SK-MEL-5 (cell line): ENCODE measurements at regions not wholly inside any gene's neighbourhood (a gene's known extent, or its start where the extent isn't known, plus 50 kb on each side); places are given as distances from the start of the nearest gene placed in this dataset.
"Not testable (repeated sequence)": the region's sequence is repeated elsewhere in the genome, so short reads cannot be mapped to it uniquely, and the experiment has no call there.

Experiments used
- DNase-seq: peaks from one replicate; pipeline ENCODE4 v3.0.0-alpha.2; 2016; ENCODE audit warnings: low read depth, low spot score
- in situ Hi-C: cut with HindIII; loops from 2 replicates; pipeline ENCODE4 v1.10.0; 2016; ENCODE audit warnings: low sequenced_read_pairs, high pct_unique_total_duplicates, low pct_unique_long_range_greater_than_20kb

DNA sequence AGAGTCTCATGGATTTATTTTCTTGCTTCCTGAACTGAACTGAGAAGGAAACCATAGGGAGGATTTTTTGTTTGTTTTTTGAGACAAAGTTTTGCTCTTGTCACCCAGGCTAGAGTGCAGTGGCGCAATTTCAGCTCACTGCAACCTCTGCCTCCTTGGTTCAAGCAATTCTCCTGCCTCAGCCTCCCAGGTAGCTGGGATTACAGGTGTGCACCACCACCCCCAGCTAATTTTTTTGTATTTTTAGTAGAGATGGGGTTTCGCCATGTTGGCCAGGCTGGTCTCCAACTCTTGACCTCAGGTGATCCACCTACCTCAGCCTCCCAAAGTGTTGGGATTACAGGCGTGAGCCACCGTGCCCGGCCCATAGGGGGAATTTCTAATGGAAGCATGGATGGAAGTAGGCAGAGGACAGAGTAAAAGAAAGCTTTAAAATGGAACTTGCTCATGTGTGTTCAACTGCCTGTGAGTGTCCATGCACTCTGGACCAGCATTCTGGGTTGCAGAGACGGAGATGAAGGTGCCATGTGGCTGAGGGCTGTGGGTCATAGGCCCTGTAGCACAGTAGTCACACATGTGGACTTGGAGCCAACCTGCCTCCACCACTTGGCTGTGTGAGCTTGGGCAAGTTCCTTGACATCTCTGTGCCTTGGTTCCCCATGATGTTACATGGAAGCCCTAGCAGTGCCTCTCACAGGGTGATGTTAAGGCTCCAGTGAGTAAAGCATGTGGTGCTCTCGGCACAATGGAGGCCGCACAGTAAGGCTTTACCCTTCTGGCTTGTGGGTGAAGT, 68.5 kb upstream of the ID2 start:
- DNase-seq, in situ Hi-C loops: not testable (repeated sequence)

DNA sequence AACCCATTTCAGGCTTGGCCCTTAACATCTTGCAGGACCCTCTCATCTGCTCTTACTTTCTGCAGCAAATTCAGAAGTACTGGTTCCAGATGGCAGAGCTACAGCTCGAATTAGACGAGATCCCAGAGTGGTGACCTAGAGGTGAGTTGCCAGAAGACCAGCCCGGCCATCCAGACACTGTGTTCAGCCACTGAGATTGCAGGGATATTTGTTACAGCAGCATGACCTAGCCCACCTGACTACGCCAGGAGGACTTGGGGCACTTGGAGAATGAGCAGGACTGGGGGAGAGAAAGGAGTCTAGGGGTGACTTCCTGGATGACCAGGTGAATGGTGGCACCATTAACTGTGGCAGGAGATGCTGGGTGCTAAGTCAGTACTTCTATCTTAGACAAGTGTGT, 67.2 kb upstream of the ID2 start:
- in situ Hi-C loops, result no loop called here
- no peak for DNase-seq

DNA sequence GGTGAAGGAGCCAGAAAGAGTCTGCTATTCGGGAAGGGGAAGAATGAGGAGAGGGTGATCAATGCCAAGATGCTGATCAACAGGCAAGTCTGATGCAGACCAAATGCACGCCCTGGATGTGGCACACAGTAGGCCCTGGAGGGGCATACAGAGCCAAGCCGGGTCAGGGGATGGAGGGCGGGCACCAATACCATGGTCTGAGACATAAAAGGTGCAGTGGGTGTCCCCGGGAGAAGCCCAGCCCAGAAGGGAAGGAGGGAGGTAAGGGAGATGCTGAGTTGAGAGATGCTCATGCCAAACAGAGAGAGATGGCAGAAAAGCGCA, 66.6 kb upstream of the ID2 start:
- in situ Hi-C loops, result no loop called here
- DNase-seq, result no peak

DNA sequence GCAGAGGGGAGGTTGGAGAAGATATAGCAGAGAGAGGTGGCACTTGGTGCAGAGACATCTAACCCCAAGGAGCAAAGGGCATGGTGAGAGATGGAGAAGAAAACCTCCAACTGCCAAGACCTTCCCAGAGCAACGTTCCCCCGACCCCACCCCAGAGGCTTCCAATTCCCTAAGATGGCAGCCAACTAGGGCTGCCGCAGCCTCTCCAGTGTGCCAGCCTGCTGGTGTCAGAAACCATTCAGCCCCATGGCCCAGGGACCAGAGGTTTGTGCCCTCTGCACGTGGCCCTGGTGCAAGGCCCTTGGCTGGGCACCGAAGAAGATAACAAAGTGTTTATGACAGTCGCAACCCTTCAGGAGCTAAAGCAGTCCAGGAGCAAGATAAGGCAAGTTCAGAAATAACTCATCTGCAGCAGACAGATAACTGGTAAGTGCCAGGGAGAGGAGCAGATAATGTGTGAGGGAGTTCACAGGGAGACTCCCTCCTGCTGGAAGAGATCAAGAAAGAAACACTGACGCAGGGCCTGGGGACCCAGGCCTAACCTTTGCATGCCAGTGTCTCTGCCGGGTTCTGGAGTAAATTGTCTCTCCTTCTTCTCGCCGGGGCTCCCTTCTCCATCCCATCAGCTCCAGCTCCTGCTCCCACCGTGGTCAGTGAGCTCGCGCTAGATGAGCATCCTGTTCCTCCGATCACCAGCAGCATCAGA, 66.1 kb upstream of the ID2 start:
- no peak for DNase-seq
- in situ Hi-C loops, result no loop called here

DNA sequence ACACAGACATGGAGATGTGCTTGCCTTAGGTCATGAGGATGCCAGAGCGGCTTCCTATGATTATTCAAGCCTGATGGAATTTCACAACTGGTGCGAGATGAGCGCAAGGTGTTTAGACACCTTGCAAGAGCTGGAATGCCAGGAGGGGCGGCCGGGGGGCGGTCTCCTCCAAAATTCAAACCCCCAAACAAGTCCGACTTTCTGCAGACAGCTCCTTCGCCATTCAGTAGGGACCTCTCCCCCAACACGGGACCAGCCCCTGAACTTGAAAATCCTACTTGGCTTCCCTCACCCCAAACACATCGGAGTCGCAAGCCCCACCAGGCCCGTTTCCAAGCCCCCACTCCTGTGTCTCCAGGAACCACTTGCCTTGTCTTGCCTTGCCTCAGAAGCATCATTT, 64.8 kb upstream of the ID2 start:
- DNase-seq, result no peak
- in situ Hi-C loops, result no loop called here

DNA sequence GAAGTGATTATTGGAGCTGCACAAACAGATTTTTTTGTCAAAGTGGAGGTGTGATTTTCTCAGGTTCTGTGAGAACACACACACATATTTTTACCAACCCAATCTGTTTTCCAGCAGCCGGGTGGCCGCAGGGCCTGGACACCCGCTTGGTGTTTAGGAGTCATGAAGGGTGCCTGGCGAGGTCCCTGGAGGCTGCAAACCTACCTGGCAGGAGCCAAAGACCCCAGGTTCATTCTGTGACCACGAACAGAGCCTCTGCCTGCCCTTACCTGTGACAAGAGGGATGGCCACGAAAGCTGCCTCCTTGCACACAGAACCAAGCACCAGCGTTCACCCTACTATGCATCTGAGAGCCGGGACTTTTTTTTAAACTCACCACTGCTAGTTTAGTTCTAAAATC, 64.3 kb upstream of the ID2 start:
- in situ Hi-C loops, result no loop called here
- no peak for DNase-seq

DNA sequence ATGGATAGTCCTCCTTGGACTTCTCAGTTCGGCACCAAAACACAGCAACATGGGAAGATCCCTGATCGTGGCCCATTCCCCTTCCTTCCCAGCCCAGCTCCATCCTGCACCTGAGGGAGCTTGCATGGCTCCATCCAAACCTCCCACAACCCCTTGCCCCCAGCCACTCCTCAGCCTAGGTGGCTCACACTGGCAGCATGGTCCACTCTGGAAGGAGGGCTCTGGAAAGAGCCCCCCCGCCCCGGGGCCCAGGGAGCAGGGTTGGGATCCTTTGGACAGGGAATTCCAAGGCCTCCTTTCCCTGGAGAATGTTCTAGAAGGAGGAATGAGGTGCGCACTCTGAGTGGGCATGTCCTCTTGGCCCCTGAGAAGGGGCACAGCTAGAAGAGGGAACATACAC, 62.8 kb upstream of the ID2 start:
- in situ Hi-C loops, result no loop called here
- DNase-seq, result no peak

DNA sequence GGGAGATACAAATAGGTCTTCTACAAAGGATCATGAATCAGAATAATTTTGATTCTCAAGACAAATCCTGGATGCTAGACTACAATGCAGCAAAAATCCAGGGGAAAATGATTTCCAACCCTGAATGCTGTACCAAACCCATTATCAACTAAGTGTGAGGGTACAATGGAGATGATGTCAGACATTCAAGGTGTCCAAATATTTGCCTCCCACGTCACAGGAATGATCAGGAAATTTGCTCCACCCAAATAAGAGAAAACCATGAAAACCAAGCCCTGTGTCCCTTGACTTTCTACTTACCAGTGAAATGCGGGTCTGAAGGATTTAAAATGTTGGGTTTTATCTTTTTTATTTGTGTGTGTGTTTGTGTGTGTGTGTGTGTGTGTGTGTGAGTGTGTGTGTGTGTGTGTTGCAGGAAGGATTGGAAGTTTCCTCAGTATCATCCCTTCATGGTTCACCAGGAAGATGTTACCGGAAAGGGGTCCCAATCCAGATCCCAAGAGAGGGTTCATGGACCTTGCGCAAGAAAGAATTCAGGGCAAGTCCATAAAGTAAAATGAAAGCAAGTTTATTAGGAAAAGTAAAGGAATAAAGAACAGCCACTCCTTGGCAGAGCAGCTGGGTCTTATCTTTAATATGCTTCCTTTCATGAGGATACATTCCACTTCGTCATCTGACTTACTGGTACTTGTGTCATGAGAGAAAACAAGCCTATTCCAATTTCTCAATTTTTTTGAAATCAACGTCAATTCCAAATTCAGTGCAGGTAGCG, 61.1 kb upstream of the ID2 start:
- DNase-seq, result no peak
- in situ Hi-C loops, result no loop called here

DNA sequence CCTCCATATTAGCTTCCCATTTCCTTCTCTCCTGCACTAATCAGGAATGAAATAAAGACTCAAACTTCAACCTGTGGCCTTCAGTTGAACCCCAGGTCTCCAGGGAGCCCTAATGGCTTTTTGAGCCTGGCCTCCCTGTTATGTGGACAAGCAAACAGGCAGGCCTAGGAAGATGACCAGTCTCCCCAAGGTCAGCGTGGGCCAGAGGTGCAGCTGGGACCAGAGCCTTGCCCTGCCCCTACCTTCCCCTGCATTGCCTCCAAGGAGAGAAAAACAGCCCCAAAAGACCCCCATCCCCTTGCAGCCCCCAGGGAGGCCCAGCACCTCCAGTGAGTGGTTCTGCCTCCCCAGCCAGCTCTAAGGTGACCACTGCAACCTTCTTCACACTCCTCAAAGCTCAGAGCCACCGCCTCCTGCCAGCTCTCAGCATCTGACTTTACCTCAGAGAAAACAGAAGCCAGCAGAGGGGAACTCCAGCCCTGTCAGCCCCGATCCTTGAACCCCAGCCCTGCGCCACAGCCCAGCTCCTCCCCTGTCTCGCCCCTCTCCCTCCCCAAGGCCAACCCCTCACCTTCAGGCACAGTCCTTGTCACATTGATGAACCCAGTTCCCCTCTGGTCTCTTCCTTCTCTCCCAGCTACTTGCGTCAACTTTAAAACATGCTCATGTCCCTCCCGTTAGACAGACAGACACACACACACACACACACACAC, 59.5 kb upstream of the ID2 start:
- no peak for DNase-seq
- in situ Hi-C loops, result no loop called here

DNA sequence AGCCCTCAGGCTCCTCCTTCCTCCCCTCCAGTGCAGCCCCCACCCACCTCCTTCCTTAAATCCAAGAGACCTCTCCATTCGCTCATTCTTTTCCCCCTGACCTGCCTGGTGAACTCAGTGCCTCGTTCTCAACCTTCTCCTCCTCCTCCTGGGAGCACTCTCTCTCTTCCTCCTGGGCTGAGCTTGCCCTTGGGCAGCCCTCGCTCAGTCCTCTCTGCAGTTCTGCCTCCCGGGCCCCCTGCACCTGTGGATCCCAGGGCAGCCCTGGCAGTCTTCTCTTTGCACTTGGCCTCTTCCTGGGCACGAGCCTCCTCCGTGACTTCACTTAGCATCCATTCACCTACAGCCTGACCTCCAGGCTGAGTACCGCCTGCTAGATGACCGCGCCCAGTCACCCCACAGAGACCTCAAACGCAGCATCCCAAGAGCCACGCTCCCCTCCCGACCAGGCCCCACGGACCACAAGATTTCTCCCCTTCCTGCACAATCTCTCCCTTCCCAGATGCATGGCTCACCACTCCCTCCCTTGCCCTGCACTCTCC, 58.9 kb upstream of the ID2 start:
- in situ Hi-C loops, result no loop called here
- no peak for DNase-seq

DNA sequence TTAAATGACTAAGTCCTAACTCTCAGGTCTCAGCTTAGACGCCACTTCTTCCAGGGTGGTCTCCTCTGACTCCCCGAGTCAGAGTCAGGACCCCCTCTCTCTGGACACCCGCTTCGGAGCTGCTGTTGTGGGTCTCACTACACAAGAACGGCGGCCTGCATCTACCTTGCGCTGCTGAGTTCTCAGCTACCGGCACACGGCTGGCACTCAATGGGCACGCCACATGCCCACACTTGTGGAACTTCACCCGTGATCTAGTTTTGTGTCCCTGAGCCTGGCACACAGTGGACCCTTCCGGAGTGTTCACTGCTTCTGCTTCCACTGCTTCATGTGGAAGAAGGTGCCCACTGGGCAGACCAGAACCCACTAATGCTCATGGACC, 58.3 kb upstream of the ID2 start:
- in situ Hi-C loops, result no loop called here

DNA sequence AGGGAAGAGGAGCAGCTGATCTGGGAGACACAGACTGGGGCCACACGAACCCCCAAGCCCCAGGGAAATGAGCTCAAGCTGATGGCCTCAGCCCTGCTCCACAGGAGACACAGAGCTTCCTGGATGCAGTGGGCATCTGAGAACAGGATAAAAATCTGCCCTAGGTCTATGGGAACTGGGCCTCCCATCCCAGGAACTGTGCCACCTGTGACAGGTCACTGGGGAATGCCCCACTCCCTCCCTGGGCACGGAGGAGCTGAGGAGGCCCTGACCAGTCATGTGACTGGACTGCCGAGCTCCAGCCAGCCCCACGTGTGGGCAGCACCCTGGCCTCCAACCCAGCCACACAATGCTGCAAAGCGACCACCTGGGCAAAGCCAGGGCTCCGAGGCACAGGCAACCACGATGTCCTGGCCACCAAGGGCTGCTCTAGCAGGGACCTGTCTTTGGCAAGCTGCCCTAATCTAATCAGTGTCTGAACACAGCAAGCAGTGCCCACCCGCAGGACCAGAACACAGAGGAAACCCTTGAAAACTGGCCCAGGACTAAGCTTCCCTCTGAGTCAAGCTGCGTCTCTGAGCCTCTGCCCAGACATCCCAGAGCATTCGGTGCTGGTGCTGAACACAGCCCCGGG, 57.8 kb upstream of the ID2 start:
- in situ Hi-C loops, result no loop called here
- DNase-seq, result no peak

More for the DNA sequence above, 58.3 kb upstream of the ID2 start:
- no peak for DNase-seq

DNA sequence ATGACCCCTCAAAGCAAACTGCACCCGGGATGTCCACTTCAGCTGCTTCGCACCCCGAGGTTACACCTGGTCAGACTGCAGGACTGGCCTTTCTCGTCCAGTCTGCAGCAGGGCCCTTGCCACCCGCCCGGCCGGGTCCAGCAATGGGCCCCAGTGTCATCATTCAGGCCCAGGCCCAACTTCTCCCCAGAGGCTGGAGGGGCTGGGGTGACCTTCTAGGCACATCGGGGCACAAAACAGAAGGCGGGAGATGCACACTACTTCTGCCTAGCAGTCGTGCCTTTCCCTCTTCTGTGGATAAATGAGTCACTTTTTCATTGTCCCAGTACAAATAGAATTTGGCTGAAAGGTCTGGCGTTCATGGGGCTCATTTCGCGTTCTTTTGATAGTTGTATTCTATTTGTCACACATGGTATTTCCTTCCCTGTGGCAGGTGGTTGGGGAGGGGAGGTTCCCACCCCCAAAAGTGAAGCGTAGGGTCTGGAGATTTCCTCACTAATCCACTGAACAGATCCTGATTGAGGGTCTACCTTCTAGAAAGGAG, 56.9 kb upstream of the ID2 start:
- in situ Hi-C loops, result no loop called here
- DNase-seq, result no peak

DNA sequence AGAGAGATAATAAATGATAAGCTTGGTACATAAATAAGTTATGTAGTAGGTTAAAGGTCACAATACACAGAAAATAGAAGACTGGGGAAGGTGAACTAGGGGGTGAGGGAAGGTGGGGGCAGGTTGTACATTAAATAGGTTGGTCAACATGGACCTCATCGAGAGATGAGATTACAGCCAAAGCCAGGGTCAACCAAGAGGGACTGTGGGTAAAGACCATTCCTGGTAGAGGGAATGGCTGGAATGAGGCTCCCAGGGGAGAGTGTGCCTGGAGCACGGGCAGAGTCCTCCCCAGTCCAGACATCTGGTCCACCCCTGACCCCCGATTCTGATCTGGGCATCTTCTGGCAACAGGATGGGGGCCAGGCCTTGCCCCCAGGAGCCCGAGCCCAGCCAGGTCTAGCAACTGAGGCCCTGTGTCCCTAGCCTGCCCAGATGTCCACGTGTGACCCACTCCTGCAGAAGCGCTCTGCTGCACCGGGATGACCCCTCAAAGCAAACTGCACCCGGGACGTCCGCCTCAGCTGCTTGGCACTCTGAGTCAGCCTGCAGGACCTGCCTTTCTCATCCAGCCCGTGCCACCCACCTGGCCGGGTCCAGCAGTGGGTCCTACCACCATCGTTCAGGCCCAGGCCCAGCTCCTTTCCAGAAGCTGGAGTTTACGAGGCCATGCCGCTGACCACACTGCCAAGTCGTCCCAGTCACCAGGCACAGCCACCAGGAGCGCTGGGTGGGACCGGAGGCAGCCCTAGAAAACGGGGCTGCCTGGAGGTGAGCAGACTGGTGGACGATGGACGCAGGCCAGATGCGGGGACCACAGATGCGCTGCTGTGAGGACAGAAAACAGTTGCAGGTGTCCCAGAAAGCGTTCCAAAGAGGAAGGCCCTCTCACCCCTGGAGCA, 56.2 kb upstream of the ID2 start:
- in situ Hi-C loops, result no loop called here
- no peak for DNase-seq

DNA sequence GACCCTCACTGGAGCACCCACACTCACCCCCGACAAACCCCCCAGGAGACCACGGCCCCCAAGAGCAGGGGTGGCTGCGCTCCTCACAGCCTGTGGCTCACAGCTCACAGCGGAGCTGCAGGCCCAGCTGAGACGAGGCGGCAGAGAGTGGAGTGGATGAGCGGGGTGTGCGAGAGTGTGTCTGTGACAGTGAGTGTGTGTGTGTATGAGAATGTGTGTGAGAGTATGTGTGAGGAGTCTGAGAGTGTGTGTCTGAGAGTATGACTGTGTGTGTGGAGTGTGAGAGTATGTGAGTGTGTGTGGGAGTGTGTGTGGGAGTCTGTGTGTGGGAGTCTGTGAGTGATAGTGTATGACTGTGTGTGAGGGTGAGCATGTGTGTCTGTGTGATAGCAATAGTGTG, 55.3 kb upstream of the ID2 start:
- DNase-seq, result no peak
- in situ Hi-C loops, result no loop called here

DNA sequence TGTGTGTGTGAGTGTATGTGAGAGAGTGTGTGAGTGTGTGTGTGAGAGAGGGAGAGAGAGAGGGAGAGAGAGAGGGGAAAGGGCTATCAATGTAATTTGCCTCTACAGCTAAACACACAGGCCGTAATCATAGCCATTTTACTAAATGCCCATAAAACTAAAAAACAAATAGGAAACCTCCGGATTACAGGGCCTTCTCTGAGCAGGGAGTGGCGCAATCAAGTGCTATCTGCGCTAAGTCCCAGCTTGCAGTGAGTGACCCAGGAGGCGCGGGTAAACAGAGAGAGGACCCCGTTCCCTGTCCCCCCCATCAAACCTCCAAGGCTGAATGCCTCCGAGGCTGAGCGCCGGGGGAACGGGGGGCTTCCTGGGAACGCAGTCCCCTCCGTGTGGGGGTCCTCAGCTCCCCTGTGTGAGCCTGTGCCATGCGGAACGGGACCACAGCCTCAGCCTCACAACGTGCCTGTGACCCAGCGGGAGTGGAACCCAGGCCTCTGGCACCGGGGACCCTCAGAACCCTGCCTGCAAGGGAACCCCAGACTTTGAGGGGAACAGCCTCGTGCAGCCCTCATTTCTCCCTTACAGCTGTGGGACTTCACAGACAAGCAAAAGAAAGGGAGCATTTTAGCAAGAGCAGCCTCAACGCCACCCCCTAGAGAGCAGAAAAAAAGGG, 54.7 kb upstream of the ID2 start:
- no peak for DNase-seq
- in situ Hi-C loops, result no loop called here
